OCI-LY7 (cell line): ENCODE measurements at regions not wholly inside any gene's neighbourhood (a gene's known extent, or its start where the extent isn't known, plus 50 kb on each side); places are given as distances from the start of the nearest gene placed in this dataset.

ENCODE experiments used
- EZH2phosphoT487 ChIP-seq: fragments of 200-600 bp; sonication (generic); IDR thresholded peaks from 2 replicates; pipeline ENCODE4 v1.6.1; 2018; ENCODE audit warnings: low read depth, borderline replicate concordance, mild to moderate bottlenecking, mixed run types, antibody characterized with exemption, low read length, moderate library complexity, mixed read lengths
- TF ChIP-seq, protein P1 (sequence below): fragments of 200-600 bp; sonication (generic); conservative IDR thresholded peaks from 2 replicates; pipeline ENCODE4 v1.5.1; 2014; ENCODE audit warnings: mild to moderate bottlenecking, antibody characterized with exemption, low read length, moderate library complexity, mixed read lengths

- TF ChIP-seq, protein P1, sequence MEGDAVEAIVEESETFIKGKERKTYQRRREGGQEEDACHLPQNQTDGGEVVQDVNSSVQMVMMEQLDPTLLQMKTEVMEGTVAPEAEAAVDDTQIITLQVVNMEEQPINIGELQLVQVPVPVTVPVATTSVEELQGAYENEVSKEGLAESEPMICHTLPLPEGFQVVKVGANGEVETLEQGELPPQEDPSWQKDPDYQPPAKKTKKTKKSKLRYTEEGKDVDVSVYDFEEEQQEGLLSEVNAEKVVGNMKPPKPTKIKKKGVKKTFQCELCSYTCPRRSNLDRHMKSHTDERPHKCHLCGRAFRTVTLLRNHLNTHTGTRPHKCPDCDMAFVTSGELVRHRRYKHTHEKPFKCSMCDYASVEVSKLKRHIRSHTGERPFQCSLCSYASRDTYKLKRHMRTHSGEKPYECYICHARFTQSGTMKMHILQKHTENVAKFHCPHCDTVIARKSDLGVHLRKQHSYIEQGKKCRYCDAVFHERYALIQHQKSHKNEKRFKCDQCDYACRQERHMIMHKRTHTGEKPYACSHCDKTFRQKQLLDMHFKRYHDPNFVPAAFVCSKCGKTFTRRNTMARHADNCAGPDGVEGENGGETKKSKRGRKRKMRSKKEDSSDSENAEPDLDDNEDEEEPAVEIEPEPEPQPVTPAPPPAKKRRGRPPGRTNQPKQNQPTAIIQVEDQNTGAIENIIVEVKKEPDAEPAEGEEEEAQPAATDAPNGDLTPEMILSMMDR, result no peak
- TF ChIP-seq EZH2phosphoT487, result no peak
These were observed 412.8 kb upstream of the SLIT2 start for GRCh38 chr4:19838858-19839257.
